T follicular helper cell (primary cell): ENCODE measurements at regions not wholly inside any gene's neighbourhood (a gene's known extent, or its start where the extent isn't known, plus 50 kb on each side); places are given as distances from the start of the nearest gene placed in this dataset.

Experiments
- DNase-seq: peaks from one replicate; pipeline ENCODE4 v3.0.0-alpha.2; 2020; ENCODE audit warnings: low read depth

DNA sequence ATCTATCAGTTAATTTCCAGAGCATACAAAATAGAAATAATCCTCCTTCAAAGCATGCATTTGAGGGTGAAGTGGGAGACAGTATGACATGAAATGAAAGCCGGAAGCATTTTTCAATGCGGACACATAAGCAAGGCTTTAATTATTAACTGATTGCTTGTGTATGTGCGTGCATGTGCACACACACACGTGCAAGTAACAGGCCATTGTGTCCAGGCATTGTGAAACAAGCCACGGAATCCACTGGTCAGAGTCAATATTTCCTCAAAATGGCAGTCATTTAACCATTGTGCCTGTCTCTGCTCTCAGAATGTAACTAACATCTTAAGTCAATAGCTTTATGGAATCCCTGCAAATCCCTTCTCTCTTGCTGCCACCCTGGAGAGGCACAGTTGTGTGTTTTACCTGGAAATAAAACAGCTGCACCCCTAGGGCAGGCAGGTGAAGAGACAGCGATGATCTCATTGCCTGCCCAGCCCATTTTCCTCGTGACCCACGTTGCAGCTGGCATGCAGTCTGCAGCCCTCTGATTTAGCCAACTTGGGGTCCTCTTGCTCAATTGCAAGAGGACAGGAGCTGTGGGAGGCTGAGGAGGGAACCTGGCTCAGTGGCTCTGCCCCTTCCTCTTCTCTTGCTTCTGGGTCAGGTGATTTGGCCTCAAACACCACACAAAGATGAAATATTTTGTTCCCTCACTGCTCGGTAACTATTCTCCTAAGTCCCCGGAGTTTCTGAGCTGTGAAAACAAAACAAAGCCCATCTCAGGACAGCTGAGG lies 500.9 kb upstream of the ZMIZ1 start:
- no peak for DNase-seq

DNA sequence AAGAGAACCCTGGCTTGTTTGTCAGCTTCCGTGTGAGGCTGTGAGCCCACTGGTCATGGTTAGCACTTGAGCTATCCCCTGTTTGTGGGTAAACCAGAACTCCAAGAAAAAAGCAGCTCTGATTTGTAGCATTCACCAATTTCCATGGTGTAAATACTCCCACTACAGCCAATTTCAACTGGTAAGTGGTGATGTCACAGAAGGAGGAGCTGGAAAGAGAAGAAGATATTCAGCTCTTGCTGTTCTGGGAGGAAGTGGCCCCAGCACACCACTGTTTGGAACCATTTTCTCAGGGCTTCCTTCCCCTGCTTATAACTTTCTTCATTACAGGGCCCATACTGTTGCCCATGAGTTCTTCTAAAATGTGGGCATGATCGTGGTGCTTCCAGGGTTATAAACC lies 500.1 kb upstream of the ZMIZ1 start:
- no peak for DNase-seq

DNA sequence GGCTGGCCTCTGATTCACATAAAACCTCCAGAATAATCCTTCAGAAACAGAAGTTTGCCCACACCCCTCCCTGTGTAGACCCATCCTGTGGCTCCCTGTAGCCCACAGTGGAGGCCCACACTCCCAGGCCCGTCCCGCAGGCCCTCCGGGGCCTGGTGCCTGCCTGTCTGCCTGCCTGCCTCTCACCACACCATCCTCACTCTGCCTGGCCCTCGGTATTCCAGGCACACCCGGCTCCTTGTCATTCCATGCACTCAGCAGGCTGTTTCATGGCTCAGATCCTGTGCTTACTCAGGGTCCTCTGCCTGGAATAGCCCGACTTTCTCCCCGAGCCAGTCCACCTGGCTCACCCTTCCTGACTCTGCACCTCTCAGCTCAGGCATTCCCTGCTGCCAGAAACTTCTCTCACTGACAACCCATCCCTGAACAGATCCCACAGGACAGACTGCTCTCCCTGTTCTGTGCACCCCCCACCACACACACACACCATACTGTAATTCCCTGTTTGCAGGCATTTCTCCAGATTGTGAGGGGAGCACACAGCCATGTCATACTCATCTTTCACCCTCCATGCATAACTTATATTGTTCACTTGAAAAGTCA lies 498.0 kb upstream of the ZMIZ1 start:
- no peak for DNase-seq

GRCh38 chr10:78571286-78571685 lies 497.5 kb upstream of the ZMIZ1 start:
- no peak for DNase-seq

DNA sequence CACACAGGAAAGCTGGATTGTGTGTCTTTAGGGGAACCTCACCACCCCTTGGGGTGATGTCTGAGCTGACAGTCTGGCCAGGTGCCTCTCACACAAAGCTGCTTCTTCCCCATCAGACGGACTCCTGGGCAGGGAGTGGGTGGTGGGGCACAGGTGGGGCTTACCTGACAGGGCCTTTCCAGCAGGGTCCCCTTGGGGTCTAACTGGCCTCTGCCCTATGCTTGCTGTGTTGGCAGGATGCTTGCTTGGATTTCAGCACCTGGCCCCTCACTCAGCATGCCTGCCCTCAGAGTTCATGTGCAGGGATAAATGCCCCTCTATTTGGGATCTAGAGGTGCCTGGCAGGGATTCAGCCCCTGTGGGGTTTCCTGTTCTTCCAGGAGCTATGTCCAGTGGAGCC lies 496.9 kb upstream of the ZMIZ1 start:
- no peak for DNase-seq

DNA sequence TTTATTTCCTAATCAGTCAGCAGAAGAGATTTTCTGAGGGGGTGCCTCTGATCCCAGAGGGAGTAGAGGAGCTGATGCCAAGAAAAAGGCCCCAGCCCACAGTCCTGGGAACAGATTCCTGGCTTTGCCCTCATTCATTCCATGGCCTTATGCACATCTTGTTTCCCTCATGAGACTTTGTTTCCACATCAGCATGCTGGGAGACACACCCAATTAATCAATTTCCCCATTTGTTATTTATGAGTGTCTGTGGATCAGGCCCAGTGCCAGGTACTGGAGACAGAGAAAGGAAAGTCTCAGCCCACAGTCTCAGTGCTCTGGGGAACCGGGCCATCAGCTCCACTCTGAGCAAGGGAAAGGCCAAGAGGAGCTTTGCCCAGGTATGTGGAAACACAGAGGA lies 496.2 kb upstream of the ZMIZ1 start:
- DNase-seq: no peak

GRCh38 chr10:78574547-78574946 lies 494.2 kb upstream of the ZMIZ1 start:
- DNase-seq: no peak

DNA sequence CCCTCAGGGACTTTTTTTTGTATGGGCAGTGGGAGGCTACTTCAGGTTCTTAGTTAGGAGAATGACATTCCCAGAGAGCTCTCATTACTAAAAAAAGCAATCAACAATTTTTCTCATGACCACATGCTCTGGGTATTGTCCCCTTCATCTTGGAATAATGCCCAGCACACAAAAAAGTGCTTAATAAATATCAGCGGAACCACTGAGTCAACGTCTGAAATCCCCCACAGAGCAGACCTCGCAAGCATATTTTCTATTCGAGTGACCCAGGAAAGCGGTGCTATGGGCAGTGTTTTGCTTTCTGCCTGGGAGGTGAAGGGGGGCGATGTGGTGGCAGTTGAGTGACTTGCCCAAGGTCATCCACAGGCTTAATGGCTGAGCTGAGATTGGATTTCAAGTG lies 493.4 kb upstream of the ZMIZ1 start:
- no peak for DNase-seq

DNA sequence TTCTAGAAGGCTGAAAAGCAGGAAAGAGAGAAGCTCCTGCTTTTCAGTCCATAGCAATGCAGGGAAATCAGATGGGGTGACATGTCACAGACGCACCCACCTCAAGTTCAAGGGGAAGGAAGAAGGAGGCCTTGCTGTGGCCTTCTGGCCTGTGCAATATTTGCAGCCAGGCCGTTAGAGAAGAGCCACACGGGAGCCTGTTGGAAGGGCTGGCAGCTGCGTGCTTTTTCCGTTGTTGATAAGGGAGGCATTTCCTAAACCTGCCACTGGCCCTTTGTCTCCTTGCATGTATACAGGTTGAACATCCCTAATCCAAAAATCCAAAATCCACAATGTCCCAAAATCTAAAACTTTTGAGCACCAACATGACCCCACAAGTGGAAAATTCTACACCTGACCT lies 492.5 kb upstream of the ZMIZ1 start:
- DNase-seq: no peak

GRCh38 chr10:78577712-78578111 lies 491.1 kb upstream of the ZMIZ1 start:
- DNase-seq: no peak

DNA sequence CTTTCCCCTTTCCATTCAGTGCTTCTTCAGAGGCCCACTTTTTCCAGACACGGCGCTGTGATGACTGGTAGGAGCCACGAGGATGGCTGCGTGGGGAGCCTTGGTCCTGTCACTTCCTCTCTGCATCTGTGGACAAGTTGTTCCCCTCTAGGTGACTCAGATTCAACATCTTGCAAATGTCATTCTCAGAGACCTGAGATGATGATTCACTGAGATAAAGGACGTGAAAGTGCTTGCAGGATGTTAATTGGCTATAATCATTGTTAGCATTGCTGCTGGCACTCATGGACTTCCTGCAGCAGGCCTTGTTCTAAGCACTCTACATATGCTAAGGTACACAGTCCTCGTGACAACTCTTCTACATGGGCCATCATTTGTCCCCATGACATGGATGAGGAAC lies 489.8 kb upstream of the ZMIZ1 start:
- DNase-seq: no peak

DNA sequence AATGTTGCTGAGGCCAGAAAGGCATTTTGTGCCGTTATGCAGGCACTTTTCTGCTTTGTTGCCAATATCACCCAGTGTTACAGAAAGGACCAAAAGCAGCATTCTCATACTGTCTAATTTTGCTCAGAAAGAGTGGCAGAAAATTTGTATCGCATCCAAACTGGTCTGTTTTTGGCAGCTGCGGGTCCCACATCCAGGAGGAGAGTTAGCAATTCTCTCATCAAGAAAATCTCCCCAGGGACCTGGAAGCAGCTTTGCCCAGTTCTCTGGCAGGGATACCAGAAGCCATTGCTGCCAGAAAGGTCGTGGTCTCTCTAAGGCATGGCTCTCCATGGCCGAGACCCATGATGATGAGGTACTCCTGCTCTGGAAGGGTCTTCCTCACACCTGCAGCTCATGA lies 489.2 kb upstream of the ZMIZ1 start:
- DNase-seq: no peak

DNA sequence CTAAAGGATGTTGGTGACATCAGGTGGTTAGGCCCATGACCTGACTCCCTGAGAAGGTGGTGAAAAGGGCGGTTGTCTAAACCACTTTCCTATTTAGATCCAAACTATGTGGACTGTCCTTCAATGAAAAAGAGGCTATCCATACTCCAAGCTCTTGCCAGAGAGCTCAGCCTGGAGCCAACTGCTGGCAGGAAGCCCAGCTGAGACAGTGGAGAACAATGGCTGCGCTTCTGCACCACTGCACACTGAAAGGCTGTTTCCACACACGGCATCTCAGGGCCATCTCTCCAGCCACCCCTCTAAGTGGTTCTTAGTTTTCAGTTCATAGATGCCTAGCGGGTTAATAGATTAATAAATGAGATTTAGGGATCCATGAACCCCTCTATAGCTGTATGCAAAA lies 488.8 kb upstream of the ZMIZ1 start:
- no peak for DNase-seq

- DNase-seq: no peak
Observed at GRCh38 chr10:78581133-78581694, 487.6 kb upstream of the ZMIZ1 start.

GRCh38 chr10:78582540-78582939 lies 486.2 kb upstream of the ZMIZ1 start:
- no peak for DNase-seq

GRCh38 chr10:78584266-78584665 lies 484.5 kb upstream of the ZMIZ1 start:
- no peak for DNase-seq

GRCh38 chr10:78584681-78585080 lies 484.1 kb upstream of the ZMIZ1 start:
- no peak for DNase-seq

DNA sequence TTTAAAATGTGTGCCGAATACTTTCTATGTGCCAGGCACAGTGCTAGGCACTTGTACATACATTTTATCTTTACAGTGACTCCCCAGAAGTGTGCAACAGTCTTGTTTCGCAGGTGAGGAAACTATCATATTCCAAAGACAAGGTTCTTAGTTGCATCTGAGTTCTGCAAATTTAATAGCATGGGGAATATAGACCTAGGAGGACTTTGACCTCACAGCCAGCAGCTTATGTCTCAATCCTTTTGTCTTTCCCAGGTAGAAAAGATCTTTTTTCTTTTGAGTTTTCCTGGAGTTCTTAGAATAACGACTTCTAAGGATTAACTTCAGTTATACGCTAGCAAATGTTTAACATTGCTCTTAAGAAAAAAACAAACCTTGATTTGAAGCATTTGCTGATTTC lies 482.8 kb upstream of the ZMIZ1 start:
- DNase-seq: no peak

DNA sequence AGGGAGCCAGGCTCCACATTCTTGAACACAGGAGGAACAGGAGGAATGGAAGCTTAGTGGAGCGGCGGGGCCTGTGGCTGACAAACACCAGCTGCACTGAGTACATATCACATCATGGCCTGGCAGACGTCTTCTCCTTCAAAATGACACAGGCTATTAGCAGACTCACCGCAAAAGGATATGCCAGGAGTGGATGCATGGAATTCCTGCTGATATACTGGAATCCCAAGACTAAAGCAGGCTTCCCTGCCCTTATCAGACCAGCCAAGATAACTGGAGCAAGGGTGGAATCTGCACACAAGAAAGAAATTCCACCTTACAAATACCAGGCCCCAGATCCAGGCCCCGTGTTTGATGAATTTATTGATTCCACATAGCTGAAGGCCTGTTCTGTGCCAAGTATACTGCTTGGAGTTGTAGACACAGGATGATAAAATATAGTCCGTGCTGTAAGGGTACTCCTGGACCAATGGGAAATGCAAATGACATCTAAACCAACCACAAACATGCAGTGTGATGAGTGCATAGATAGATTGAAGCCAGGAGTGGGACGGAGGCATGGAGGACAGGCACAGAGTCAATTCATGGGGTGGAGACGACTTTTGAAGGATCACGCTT lies 480.5 kb upstream of the ZMIZ1 start:
- DNase-seq: no peak

DNA sequence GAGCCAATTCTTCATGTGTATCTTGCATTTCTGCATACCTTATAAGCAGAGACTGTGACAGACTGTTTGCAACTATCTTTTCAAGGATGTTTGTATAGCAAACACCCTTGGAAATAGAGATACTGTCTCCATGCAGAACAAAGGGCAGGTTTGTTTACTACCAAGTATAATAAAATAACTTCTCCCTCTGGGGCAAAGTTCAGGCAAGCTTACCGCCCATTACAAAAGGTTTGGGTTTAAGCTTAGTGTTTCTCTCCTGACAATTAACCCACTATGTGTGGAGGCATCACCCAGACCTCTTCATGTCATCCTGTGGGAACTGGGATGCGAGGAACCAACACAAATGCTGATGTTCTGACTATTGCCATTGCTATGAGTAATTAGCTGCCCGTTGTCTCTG lies 479.1 kb upstream of the ZMIZ1 start:
- no peak for DNase-seq

DNA sequence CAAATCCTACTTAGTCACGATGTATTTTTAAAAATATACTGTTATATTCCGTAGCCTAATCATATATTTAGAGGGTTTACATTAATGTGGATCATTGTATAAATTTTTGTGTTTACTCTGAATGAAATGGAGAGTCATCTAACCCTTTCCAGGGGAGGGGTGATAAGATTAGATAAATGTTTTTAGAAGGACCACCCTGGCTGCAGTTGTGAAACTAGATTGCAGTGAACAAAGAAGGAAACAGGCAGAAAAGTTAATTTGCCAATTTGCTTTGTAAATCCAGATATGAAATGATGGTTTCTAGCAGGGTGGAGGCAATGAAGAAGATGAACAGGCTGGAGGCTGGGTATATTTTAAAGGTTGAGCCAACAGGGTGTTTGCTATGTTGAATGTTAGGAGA lies 477.7 kb upstream of the ZMIZ1 start:
- no peak for DNase-seq

DNA sequence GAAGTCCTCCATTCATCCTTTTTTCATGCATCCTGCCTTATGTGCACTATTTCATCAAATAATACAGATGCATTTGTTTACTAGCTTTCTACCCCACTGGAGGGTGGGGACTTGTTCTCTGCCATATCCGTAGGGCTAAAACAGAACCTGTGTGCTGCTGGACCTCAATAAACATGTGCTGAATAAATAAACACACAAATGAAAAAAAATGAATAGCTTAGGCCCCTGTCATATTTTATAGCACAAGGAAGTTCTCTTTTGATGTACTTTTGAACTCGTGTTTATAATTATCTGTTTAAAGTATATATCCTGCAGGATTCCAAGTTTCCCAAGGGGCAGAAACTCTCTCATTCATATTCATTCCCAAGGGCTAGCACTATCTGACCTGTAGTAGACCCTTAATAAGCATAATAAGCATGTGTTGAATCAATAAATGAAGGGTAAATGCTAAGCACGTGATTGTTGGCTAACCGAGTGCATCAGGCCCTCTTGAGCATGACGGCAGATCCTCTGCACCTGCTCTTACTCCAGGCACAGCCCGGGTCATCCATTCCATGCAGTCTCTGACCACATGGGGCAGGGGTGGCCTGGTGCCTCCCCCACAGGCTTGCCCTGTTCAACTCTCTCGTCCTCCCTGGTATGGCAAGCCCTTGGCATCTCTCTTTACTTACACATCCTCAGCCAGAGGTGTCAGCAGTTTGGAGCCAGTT lies 474.1 kb upstream of the ZMIZ1 start:
- DNase-seq: no peak

DNA sequence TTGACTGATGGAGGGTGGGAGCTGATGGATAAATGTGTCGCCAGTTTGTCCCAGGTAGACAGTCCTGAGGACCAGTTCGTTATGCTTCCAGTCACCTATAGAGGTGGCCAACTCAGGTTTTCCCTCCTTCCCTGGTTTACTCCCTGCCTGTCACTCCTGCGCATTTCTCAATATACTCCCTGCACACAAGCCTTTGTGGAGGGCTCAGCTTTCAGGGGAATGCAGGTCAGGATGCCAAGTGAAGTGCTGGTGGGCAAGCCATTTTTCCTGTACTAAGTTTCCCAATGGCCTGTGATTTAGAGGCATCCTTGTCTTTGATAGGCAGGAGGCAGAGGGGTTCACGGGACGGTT lies 473.5 kb upstream of the ZMIZ1 start:
- DNase-seq: no peak
